ENCODE measurements at regions not wholly inside any gene's neighbourhood (a gene's known extent, or its start where the extent isn't known, plus 50 kb on each side); places are given as distances from the start of the nearest gene placed in this dataset.

GRCh38 chr7:35334506-35334905 is 80.6 kb upstream of the TBX20 start:
- H3K4me1 ChIP-seq (ENCODE audit: control insufficient read depth, insufficient read depth, low read length) = no peaks in the 10 kb centered on the region
- H3K9ac ChIP-seq (ENCODE audit: low read depth, low read length) = no peak overlapping the region
- no peak overlapping the region for H3K4me3 ChIP-seq (ENCODE audit: low read depth, low read length)
- no peaks in the 10 kb centered on the region for H3K36me3 ChIP-seq (ENCODE audit: control insufficient read depth, insufficient read depth, low read length)
- no peaks in the 10 kb centered on the region for H3K27me3 ChIP-seq (ENCODE audit: control insufficient read depth, insufficient read depth, low read length)
- no peak overlapping the region for H3K27ac ChIP-seq (ENCODE audit: low read depth, low read length)
- no peaks in the 10 kb centered on the region for H3K9me3 ChIP-seq (ENCODE audit: control insufficient read depth, insufficient read depth, low read length)

GRCh38 chr7:35333265-35333664 is 79.4 kb upstream of the TBX20 start:
- Histone ChIP-seq H3K27ac (ENCODE audit: low read depth, low read length) (no peak overlapping the region), H3K36me3 (ENCODE audit: control insufficient read depth, insufficient read depth, low read length) (no peaks in the 10 kb centered on the region), H3K4me3 (ENCODE audit: low read depth, low read length) (no peak overlapping the region), H3K4me1 (ENCODE audit: control insufficient read depth, insufficient read depth, low read length) (no peaks in the 10 kb centered on the region), H3K27me3 (ENCODE audit: control insufficient read depth, insufficient read depth, low read length) (no peaks in the 10 kb centered on the region), H3K9ac (ENCODE audit: low read depth, low read length) (no peak overlapping the region), H3K9me3 (ENCODE audit: control insufficient read depth, insufficient read depth, low read length) (no peaks in the 10 kb centered on the region)

GRCh38 chr7:35331730-35332678 is 78.1 kb upstream of the TBX20 start:
- Histone ChIP-seq H3K27ac (ENCODE audit: low read depth, low read length) (no peak overlapping the region), H3K9me3 (ENCODE audit: control insufficient read depth, insufficient read depth, low read length) (no peaks in the 10 kb centered on the region), H3K36me3 (ENCODE audit: control insufficient read depth, insufficient read depth, low read length) (no peaks in the 10 kb centered on the region), H3K4me1 (ENCODE audit: control insufficient read depth, insufficient read depth, low read length) (no peaks in the 10 kb centered on the region), H3K27me3 (ENCODE audit: control insufficient read depth, insufficient read depth, low read length) (no peaks in the 10 kb centered on the region), H3K9ac (ENCODE audit: low read depth, low read length) (no peak overlapping the region), H3K4me3 (ENCODE audit: low read depth, low read length) (no peak overlapping the region)

- no peaks in the 10 kb centered on the region for H3K36me3 ChIP-seq (ENCODE audit: control insufficient read depth, insufficient read depth, low read length)
- H3K9me3 ChIP-seq (ENCODE audit: control insufficient read depth, insufficient read depth, low read length) = no peaks in the 10 kb centered on the region
- H3K4me3 ChIP-seq (ENCODE audit: low read depth, low read length) = no peak overlapping the region
- no peak overlapping the region for H3K9ac ChIP-seq (ENCODE audit: low read depth, low read length)
- no peak overlapping the region for H3K27ac ChIP-seq (ENCODE audit: low read depth, low read length)
- H3K27me3 ChIP-seq (ENCODE audit: control insufficient read depth, insufficient read depth, low read length) = no peaks in the 10 kb centered on the region
- no peaks in the 10 kb centered on the region for H3K4me1 ChIP-seq (ENCODE audit: control insufficient read depth, insufficient read depth, low read length)
These were observed 75.1 kb upstream of the TBX20 start for GRCh38 chr7:35329026-35329425.

- Histone ChIP-seq H3K27ac (ENCODE audit: low read depth, low read length) (no peak overlapping the region), H3K4me3 (ENCODE audit: low read depth, low read length) (no peak overlapping the region), H3K9ac (ENCODE audit: low read depth, low read length) (no peak overlapping the region), H3K27me3 (ENCODE audit: control insufficient read depth, insufficient read depth, low read length) (no peaks in the 10 kb centered on the region), H3K36me3 (ENCODE audit: control insufficient read depth, insufficient read depth, low read length) (no peaks in the 10 kb centered on the region), H3K9me3 (ENCODE audit: control insufficient read depth, insufficient read depth, low read length) (no peaks in the 10 kb centered on the region), H3K4me1 (ENCODE audit: control insufficient read depth, insufficient read depth, low read length) (no peaks in the 10 kb centered on the region)
These were observed 65.7 kb upstream of the TBX20 start for GRCh38 chr7:35319606-35320005.

- Histone ChIP-seq H3K4me1 (ENCODE audit: control insufficient read depth, insufficient read depth, low read length) (no peaks in the 10 kb centered on the region), H3K27me3 (ENCODE audit: control insufficient read depth, insufficient read depth, low read length) (no peaks in the 10 kb centered on the region), H3K4me3 (ENCODE audit: low read depth, low read length) (no peak overlapping the region), H3K9ac (ENCODE audit: low read depth, low read length) (no peak overlapping the region), H3K27ac (ENCODE audit: low read depth, low read length) (no peak overlapping the region), H3K36me3 (ENCODE audit: control insufficient read depth, insufficient read depth, low read length) (no peaks in the 10 kb centered on the region), H3K9me3 (ENCODE audit: control insufficient read depth, insufficient read depth, low read length) (no peaks in the 10 kb centered on the region)
These were observed 62.6 kb upstream of the TBX20 start for GRCh38 chr7:35316549-35316948.

GRCh38 chr7:35315517-35315916 is 61.6 kb upstream of the TBX20 start:
- no peak overlapping the region for H3K4me3 ChIP-seq (ENCODE audit: low read depth, low read length)
- H3K4me1 ChIP-seq (ENCODE audit: control insufficient read depth, insufficient read depth, low read length) = no peaks in the 10 kb centered on the region
- no peaks in the 10 kb centered on the region for H3K9me3 ChIP-seq (ENCODE audit: control insufficient read depth, insufficient read depth, low read length)
- no peaks in the 10 kb centered on the region for H3K27me3 ChIP-seq (ENCODE audit: control insufficient read depth, insufficient read depth, low read length)
- H3K36me3 ChIP-seq (ENCODE audit: control insufficient read depth, insufficient read depth, low read length) = no peaks in the 10 kb centered on the region
- no peak overlapping the region for H3K9ac ChIP-seq (ENCODE audit: low read depth, low read length)
- H3K27ac ChIP-seq (ENCODE audit: low read depth, low read length) = no peak overlapping the region

- H3K36me3 ChIP-seq (ENCODE audit: control insufficient read depth, insufficient read depth, low read length) = no peaks in the 10 kb centered on the region
- no peak overlapping the region for H3K27ac ChIP-seq (ENCODE audit: low read depth, low read length)
- H3K4me1 ChIP-seq (ENCODE audit: control insufficient read depth, insufficient read depth, low read length) = no peaks in the 10 kb centered on the region
- no peaks in the 10 kb centered on the region for H3K27me3 ChIP-seq (ENCODE audit: control insufficient read depth, insufficient read depth, low read length)
- no peak overlapping the region for H3K9ac ChIP-seq (ENCODE audit: low read depth, low read length)
- no peak overlapping the region for H3K4me3 ChIP-seq (ENCODE audit: low read depth, low read length)
- H3K9me3 ChIP-seq (ENCODE audit: control insufficient read depth, insufficient read depth, low read length) = no peaks in the 10 kb centered on the region
These were observed 60.5 kb upstream of the TBX20 start for GRCh38 chr7:35314354-35314753.

- H3K27me3 ChIP-seq (ENCODE audit: control insufficient read depth, insufficient read depth, low read length) = no peaks in the 10 kb centered on the region
- H3K9ac ChIP-seq (ENCODE audit: low read depth, low read length) = no peak overlapping the region
- no peak overlapping the region for H3K4me3 ChIP-seq (ENCODE audit: low read depth, low read length)
- no peak overlapping the region for H3K27ac ChIP-seq (ENCODE audit: low read depth, low read length)
- no peaks in the 10 kb centered on the region for H3K4me1 ChIP-seq (ENCODE audit: control insufficient read depth, insufficient read depth, low read length)
- no peaks in the 10 kb centered on the region for H3K36me3 ChIP-seq (ENCODE audit: control insufficient read depth, insufficient read depth, low read length)
- no peaks in the 10 kb centered on the region for H3K9me3 ChIP-seq (ENCODE audit: control insufficient read depth, insufficient read depth, low read length)
These were observed 59.7 kb upstream of the TBX20 start for GRCh38 chr7:35313575-35313974.

Measured in HUES48 (cell line).